Keratinocyte (primary cell): ENCODE measurements at regions not wholly inside any gene's neighbourhood (a gene's known extent, or its start where the extent isn't known, plus 50 kb on each side); places are given as distances from the start of the nearest gene placed in this dataset.

Experiments
- DNase-seq: peaks from one replicate; pipeline ENCODE4 v3.0.0-alpha.2; 2011; ENCODE audit warnings: low read depth, missing footprints, low spot score
- FAIRE-seq: peaks from 2 replicates; lab custom pipeline; 2011; peaks lifted over from hg19 to GRCh38; lab: Jason Lieb, UNC
- H2AFZ ChIP-seq: 2 replicates; pipeline ENCODE4 v1.6.0; 2012; ENCODE audit warnings: low read length, control low read depth, inconsistent platforms; ENCODE audit not compliant: control insufficient read depth
- H3K27ac ChIP-seq: 2 replicates; pipeline ENCODE4 v1.5.1; 2011; ENCODE audit warnings: low read length; ENCODE audit not compliant: control insufficient read depth, insufficient read depth
- H3K27me3 ChIP-seq: 3 replicates; pipeline ENCODE4 v1.6.0; 2011; ENCODE audit warnings: low read length; ENCODE audit not compliant: control insufficient read depth, insufficient read depth; ENCODE audit errors: extremely low read depth
- H3K36me3 ChIP-seq, 2 experiments: 2 replicates in 1 of 2; 3 replicates in 1 of 2; pipeline ENCODE4 v1.5.1; 2011; ENCODE audit warnings: low read length in 2 of 2, mild to moderate bottlenecking in 1 of 2; ENCODE audit not compliant: control insufficient read depth in 2 of 2, insufficient read depth in 2 of 2; ENCODE audit errors: extremely low read depth in 1 of 2
- H3K4me1 ChIP-seq: 3 replicates; pipeline ENCODE4 v1.5.1; 2011; ENCODE audit warnings: low read length; ENCODE audit not compliant: control insufficient read depth, insufficient read depth; ENCODE audit errors: extremely low read depth
- H3K4me2 ChIP-seq: 3 replicates; pipeline ENCODE4 v1.6.0; 2011; ENCODE audit warnings: low read depth, low read length; ENCODE audit not compliant: control insufficient read depth, insufficient read depth; ENCODE audit errors: extremely low read depth
- H3K4me3 ChIP-seq, 3 experiments: fragments of 200-600 bp in 1 of 3; sonication (generic) in 1 of 3; 2 replicates in 2 of 3; 3 replicates in 1 of 3; pipeline ENCODE4 v1.5.1; 2011 to 2016; ENCODE audit warnings: low read length in 3 of 3, mild to moderate bottlenecking in 3 of 3, control low read depth in 2 of 3, inconsistent platforms in 1 of 3, low read depth in 1 of 3, mixed read lengths in 1 of 3, mixed run types in 1 of 3, moderate library complexity in 1 of 3; ENCODE audit not compliant: control insufficient read depth in 2 of 3, insufficient read depth in 2 of 3; ENCODE audit errors: extremely low read depth in 1 of 3
- H3K79me2 ChIP-seq: 2 replicates; pipeline ENCODE4 v1.6.0; 2012; ENCODE audit warnings: low read length; ENCODE audit not compliant: control insufficient read depth, insufficient read depth
- H3K9ac ChIP-seq: 3 replicates; pipeline ENCODE4 v1.6.0; 2011; ENCODE audit warnings: low read length; ENCODE audit not compliant: control insufficient read depth, insufficient read depth; ENCODE audit errors: extremely low read depth
- H3K9me1 ChIP-seq: 3 replicates; pipeline ENCODE4 v1.6.0; 2011; ENCODE audit warnings: low read length; ENCODE audit not compliant: control insufficient read depth, insufficient read depth; ENCODE audit errors: extremely low read depth
- H3K9me3 ChIP-seq: 2 replicates; pipeline ENCODE4 v1.5.1; 2012; ENCODE audit warnings: low read depth, low read length; ENCODE audit not compliant: control insufficient read depth
- H4K20me1 ChIP-seq: 3 replicates; pipeline ENCODE4 v1.6.0; 2011; ENCODE audit warnings: low read length; ENCODE audit not compliant: control insufficient read depth, insufficient read depth; ENCODE audit errors: extremely low read depth
- CTCF ChIP-seq, 3 experiments: IDR thresholded peaks in 1 of 3; conservative IDR thresholded peaks in 1 of 3; optimal IDR thresholded peaks in 1 of 3; 2 replicates in 2 of 3; 3 replicates in 1 of 3; pipeline versions ENCODE3 to v1.5.1; 2011; ENCODE audit warnings: low read length in 3 of 3, mild to moderate bottlenecking in 3 of 3, moderate library complexity in 2 of 3, control low read depth in 1 of 3, inconsistent platforms in 1 of 3; ENCODE audit not compliant: insufficient read depth in 2 of 3; ENCODE audit errors: extremely low read depth in 1 of 3
- EZH2 ChIP-seq: IDR thresholded peaks from one replicate; pipeline ENCODE4 v1.6.1; 2012; ENCODE audit warnings: inconsistent platforms, mild to moderate bottlenecking, low read length, moderate library complexity
- dilution Hi-C: fragments of 300-500 bp; cut with MboI; formaldehyde crosslinking; loops from one replicate; pipeline ENCODE4 v1.7.0; 2020; ENCODE audit warnings: low sequenced_read_pairs; ENCODE audit not compliant: extremely low pct_ligation_motif_present

DNA sequence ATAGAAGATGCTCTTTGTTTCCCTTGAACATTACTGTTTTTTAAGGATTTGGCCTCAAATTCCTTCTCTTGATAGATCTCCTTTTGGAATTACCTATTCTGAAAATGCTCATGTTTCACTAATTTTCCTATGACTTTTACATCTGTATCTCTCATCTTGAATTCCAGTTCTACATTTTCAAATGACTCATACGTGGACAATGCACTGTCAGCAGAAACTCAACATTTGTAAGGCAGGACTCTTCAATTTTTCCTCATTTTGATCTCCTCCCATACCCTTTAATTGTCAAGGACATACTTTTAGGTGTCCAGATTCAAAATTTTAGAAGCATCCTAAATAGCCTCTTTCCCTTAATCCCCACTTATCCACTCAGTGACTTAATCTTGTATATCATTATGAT lies 341.0 kb upstream of the RASGRP1 start:
- FAIRE-seq: peak; percentile 36

DNA sequence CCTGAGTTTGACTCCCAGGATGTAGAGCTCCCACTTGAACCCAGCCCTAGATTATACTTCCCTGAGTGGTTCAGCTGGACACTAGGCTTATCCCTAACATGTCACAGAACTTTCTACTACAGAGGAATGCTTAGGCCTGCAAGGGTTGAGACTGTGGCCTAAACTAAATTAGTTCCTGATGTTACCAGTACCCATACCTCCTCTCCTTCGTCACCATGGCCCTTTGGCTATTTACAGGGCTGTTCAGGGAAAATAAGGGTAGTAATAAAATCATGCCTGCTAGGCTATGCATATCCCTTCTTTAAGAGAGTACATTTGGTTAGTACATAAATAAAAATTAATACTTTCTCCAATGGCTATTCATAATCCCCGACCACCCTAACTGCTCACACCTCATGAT lies 356.4 kb upstream of the RASGRP1 start:
- TF ChIP-seq EZH2 (no peak), CTCF (optimal IDR thresholded peaks at IDR 0.05 in 1 of 3, IDR thresholded peaks at IDR 0.05 in 1 of 3, conservative IDR thresholded peaks at IDR 0.05 in 1 of 3; ENCODE audit: extremely low read depth in 1 of 3, insufficient read depth in 2 of 3, low read length in 3 of 3) (no peak)
- H2AFZ ChIP-seq: no peak overlapping the region
- DNase-seq: no peak
- no peaks in the 10 kb centered on the region for H3K79me2 ChIP-seq
- no peaks in the 10 kb centered on the region for H3K9me1 ChIP-seq
- H3K4me3 ChIP-seq: no peak overlapping the region
- dilution Hi-C loops: no loop called here
- no peaks in the 10 kb centered on the region for H3K9me3 ChIP-seq
- H3K27ac ChIP-seq: no peak overlapping the region
- no peaks in the 10 kb centered on the region for H3K4me1 ChIP-seq
- H3K9ac ChIP-seq: no peak overlapping the region
- no peak overlapping the region for H3K4me2 ChIP-seq
- H3K27me3 ChIP-seq: no peaks in the 10 kb centered on the region
- H4K20me1 ChIP-seq: no peaks in the 10 kb centered on the region
- FAIRE-seq: no peak
- H3K36me3 ChIP-seq: no peaks in the 10 kb centered on the region

More for the DNA sequence above, 341.0 kb upstream of the RASGRP1 start:
- dilution Hi-C loops: no loop called here
- no peaks in the 10 kb centered on the region for H3K4me1 ChIP-seq
- H3K4me3 ChIP-seq: no peak overlapping the region
- no peak for TF ChIP-seq EZH2
- TF ChIP-seq CTCF (optimal IDR thresholded peaks at IDR 0.05 in 1 of 3, IDR thresholded peaks at IDR 0.05 in 1 of 3, conservative IDR thresholded peaks at IDR 0.05 in 1 of 3; ENCODE audit: extremely low read depth in 1 of 3, insufficient read depth in 2 of 3, low read length in 3 of 3): no peak
- DNase-seq: no peak
- H4K20me1 ChIP-seq: no peaks in the 10 kb centered on the region
- H3K9ac ChIP-seq: no peak overlapping the region
- no peaks in the 10 kb centered on the region for H3K36me3 ChIP-seq
- H3K9me1 ChIP-seq: no peaks in the 10 kb centered on the region
- H2AFZ ChIP-seq: no peak overlapping the region
- H3K4me2 ChIP-seq: no peak overlapping the region
- H3K27ac ChIP-seq: no peak overlapping the region
- no peaks in the 10 kb centered on the region for H3K9me3 ChIP-seq
- no peaks in the 10 kb centered on the region for H3K79me2 ChIP-seq
- no peaks in the 10 kb centered on the region for H3K27me3 ChIP-seq
